Pancreas (tissue), 10 donors: ENCODE measurements at regions not wholly inside any gene's neighbourhood (a gene's known extent, or its start where the extent isn't known, plus 50 kb on each side); places are given as distances from the start of the nearest gene placed in this dataset.

Experiments
- ATAC-seq, 4 donors: fragments of 200-7000 bp; cut with Tn5 transposase; one replicate each; pipeline versions ENCODE4 v1.8.0 to v1.9.1; 2020; ENCODE audit warnings: mild to moderate bottlenecking in 4 of 4, moderate library complexity in 4 of 4
- DNase-seq, 6 donors: peaks; one replicate each; pipeline ENCODE4 v3.0.0-alpha.2; 2020
- FAIRE-seq: peaks from 2 replicates; lab custom pipeline; 2012; peaks lifted over from hg19 to GRCh38; lab: Jason Lieb, UNC
- H3K27ac ChIP-seq, 4 donors: fragments of 200-600 bp; sonication (generic); 1 replicate in 3 of 4; 2 replicates in 1 of 4; pipeline versions ENCODE4 v1.5.0 to v1.8.0; 2020
- H3K27me3 ChIP-seq, 4 donors: fragments of 200-600 bp; one replicate each; pipeline ENCODE4 v1.8.0; 2021
- H3K36me3 ChIP-seq, 3 donors: fragments of 200-600 bp; sonication (generic) in 1 of 3; one replicate each; pipeline versions ENCODE4 v1.5.0 to v1.8.0; 2020 to 2021
- H3K4me1 ChIP-seq, 3 donors: fragments of 200-600 bp; one replicate each; pipeline ENCODE4 v1.8.0; 2021
- H3K4me3 ChIP-seq, 4 donors: fragments of 200-600 bp; sonication (generic) in 2 of 4; one replicate each; pipeline versions ENCODE4 v1.5.0 to v1.8.0; 2020 to 2021
- H3K9me3 ChIP-seq, 4 donors: fragments of 200-600 bp; one replicate each; pipeline ENCODE4 v1.8.0; 2021
- WGBS, 2 donors: extraction: QIAGEN DNeasy Blood & Tissue Kit; methylation state at CpG; one replicate each; pipeline ENCODE4 v1.1.7; 2013; 5-methylcytosine and 5-hydroxymethylcytosine counted together
- intact Hi-C, 3 donors: fragments of 100-400 bp; cut with DNase I; formaldehyde crosslinking; loops; one replicate each; pipeline versions ENCODE4 v1.11.1 to v1.14.2; 2022
- TF ChIP-seq, protein P1 (sequence below), 4 donors: fragments of 200-600 bp; sonication (generic) in 3 of 4; IDR thresholded peaks; one replicate each; pipeline versions ENCODE4 v1.5.0 to v1.8.0; 2021; ENCODE audit warnings: antibody characterized with exemption in 4 of 4
- donor health status: healthy with polysubstance abuse.
- donor health status: DM: no; HTN: no; CAD: no; lungs with moderate emphysema.
- donor health status: DM: no; HTN: no; CAD: no.
- donor health status: control.
- donor health status: control.
- donor health status: Bipolar disorder and iron deficiency.
- donor health status: DM: yes; HTN: yes; CAD: no.
- donor health status: DM: no; HTN: no; CAD: no.
- donor health status: DM: no; HTN: no; CAD: no.
- donor health status: DM: yes; HTN: yes; CAD: no.

DNA sequence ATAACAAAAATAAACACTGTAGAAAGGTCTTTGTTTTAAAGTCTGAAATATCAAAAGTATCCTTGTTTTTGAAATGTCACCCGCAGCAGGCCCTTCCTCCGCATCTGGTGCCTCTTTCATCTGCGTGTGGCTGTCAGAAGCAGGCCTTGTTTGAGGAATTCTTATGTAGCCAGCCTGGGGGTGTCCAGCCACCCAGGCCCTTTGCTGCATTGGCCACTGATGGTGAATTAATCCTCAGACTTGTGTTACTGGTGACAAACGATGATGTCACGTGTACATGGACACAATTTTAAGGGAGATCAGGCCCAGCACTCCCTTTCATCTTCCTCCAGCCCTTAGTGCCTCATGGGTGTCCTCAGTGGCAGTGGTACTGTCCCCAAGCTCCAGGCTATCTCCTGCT, 208.0 kb upstream of the GALNT2 start:
- WGBS, 2 donors = 88 to 96% methylated on average over 5 of the region's 5 CpGs
- Histone ChIP-seq H3K27ac (no peak overlapping the region), H3K4me3 (no peak overlapping the region), H3K36me3 (no peaks in the 10 kb centered on the region), H3K27me3 (no peaks in the 10 kb centered on the region), H3K4me1 (no peaks in the 10 kb centered on the region), H3K9me3 (no peaks in the 10 kb centered on the region)
- FAIRE-seq (no peak), ATAC-seq (no peak), DNase-seq (no peak)
- TF ChIP-seq, protein P1, sequence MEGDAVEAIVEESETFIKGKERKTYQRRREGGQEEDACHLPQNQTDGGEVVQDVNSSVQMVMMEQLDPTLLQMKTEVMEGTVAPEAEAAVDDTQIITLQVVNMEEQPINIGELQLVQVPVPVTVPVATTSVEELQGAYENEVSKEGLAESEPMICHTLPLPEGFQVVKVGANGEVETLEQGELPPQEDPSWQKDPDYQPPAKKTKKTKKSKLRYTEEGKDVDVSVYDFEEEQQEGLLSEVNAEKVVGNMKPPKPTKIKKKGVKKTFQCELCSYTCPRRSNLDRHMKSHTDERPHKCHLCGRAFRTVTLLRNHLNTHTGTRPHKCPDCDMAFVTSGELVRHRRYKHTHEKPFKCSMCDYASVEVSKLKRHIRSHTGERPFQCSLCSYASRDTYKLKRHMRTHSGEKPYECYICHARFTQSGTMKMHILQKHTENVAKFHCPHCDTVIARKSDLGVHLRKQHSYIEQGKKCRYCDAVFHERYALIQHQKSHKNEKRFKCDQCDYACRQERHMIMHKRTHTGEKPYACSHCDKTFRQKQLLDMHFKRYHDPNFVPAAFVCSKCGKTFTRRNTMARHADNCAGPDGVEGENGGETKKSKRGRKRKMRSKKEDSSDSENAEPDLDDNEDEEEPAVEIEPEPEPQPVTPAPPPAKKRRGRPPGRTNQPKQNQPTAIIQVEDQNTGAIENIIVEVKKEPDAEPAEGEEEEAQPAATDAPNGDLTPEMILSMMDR (IDR thresholded peaks at IDR 0.05) = no peak
- intact Hi-C loops = no loop called here

DNA sequence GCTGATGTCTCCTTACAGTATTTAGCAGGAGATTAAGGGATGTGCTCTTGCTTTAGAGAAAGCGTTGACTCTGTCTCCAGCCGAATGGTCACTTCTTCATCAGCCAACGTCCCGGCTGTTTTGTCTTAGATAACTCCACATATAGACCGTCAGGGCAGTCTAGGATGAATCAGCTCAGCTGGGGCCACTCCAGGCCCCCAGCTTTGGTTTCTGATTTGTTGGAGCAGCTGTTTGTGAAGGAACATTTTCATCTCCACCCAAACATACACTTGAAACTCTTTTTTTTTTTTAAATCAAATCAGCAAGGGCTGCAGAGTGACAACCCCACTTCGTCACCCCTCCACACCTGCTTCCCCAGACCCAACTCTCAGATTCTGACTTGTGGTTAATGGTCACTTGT, 206.1 kb upstream of the GALNT2 start:
- TF ChIP-seq, protein P1 (IDR thresholded peaks at IDR 0.05) = no peak

DNA sequence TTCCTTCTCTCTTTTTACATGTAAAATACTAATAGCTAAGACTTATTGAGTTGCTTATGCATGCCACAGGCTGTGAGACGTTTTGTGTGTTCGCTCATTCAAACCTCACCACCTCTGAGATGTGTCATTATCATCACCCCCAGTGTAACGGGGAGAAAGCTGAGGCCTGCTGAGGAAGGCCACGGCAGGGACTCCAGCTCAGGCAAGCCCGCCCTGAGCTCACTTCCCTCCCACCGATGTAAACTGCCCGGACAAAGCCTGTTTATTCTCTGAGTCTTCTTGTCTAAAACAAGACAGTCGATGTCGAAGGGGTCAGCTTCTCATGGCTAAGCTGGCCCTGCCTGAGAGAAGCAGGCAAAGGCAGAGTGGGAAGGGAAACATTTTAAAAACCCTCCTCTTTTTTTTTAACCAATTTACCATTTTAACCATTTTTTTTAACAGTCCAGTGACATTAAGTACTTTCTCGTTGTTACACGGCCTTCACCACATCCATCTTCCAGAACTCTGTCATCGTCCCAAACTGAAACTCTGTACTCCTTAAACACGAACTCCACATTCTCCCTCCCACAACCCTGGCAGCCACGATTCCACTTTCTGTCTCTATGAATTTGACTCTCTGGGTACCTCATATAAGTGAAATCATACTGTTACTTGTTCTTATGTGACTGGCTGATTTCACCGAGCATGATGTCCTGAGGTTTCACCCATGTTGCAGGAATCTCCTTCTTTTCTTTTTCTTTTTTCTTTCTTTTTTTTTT, 204.8 kb upstream of the GALNT2 start:
- FAIRE-seq (no peak), ATAC-seq (no peak), DNase-seq (no peak)
- Histone ChIP-seq H3K9me3 (no peaks in the 10 kb centered on the region), H3K27me3 (no peaks in the 10 kb centered on the region), H3K27ac (no peak overlapping the region), H3K4me1 (no peaks in the 10 kb centered on the region), H3K4me3 (no peak overlapping the region), H3K36me3 (no peaks in the 10 kb centered on the region)
- intact Hi-C loops = no loop called here
- TF ChIP-seq, protein P1 (IDR thresholded peaks at IDR 0.05) = no peak
- WGBS, 2 donors = 80% methylated on average over 15 of the region's 15 CpGs

More for the DNA sequence above, 206.1 kb upstream of the GALNT2 start:
- Histone ChIP-seq H3K4me1 (no peaks in the 10 kb centered on the region), H3K36me3 (no peaks in the 10 kb centered on the region), H3K27ac (no peak overlapping the region), H3K9me3 (no peaks in the 10 kb centered on the region), H3K27me3 (no peaks in the 10 kb centered on the region), H3K4me3 (no peak overlapping the region)
- ATAC-seq (no peak), DNase-seq (no peak), FAIRE-seq (no peak)
- intact Hi-C loops = no loop called here
- WGBS, 2 donors = 92 to 94% methylated on average over 6 of the region's 6 CpGs

DNA sequence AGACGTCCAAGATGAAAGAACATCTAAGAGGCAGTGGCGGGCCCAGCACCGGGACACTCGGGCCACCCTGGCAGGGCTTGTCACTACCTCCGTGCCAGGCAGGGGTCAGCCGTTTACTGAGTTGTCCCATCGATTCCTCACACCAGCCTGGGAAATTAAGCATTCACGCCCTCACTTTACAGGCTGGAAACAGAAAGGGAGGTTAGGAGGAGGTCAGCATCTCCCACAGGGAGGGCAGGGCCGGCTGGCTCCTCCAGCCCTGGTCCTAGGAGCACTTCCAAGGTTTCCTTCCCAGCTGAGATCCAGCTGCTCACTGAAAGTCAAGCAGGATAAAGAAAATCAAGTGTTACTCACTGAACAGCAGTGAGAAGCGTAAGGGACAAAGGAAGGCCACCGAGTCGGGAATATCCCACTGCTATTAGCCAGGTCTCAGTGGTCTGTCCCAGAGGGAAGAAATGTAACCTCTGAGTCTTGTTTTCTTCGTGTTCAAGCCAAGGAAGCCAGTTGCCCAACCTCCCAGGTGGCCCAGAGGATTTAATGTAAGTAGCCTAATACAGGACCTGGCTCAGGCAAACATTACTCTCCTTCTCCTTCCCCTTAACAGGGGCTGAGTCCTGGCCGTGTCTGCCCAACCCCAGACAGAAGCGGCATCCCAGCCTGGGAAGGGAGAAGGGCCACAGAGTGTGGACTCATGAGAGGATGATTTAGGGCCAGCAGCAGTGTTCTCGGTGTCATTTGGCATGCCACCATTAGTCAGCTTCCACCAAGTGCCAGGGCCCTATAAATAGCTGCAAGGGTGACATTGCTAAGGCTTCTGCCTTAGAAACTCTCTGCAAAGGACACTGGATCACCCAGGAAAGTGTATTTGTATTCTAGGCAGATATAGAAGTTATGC, 203.1 kb upstream of the GALNT2 start:
- FAIRE-seq (no peak), ATAC-seq (no peak), DNase-seq (no peak)
- Histone ChIP-seq H3K9me3 (no peaks in the 10 kb centered on the region), H3K4me3 (no peak overlapping the region), H3K36me3 (no peaks in the 10 kb centered on the region), H3K4me1 (no peaks in the 10 kb centered on the region), H3K27ac (no peak overlapping the region), H3K27me3 (no peaks in the 10 kb centered on the region)
- WGBS, 2 donors = 84 to 85% methylated on average over 16 of the region's 16 CpGs
- intact Hi-C loops = no loop called here
- TF ChIP-seq, protein P1 (IDR thresholded peaks at IDR 0.05) = no peak
